PFSK-1 (cell line): ENCODE measurements at regions not wholly inside any gene's neighbourhood (a gene's known extent, or its start where the extent isn't known, plus 50 kb on each side); places are given as distances from the start of the nearest gene placed in this dataset.

Experiments
- POLR2AphosphoS5 ChIP-seq: IDR thresholded peaks from 2 replicates; pipeline ENCODE4 v1.6.1; 2012; ENCODE audit warnings: low read depth, mild to moderate bottlenecking, control low read depth, low read length, moderate library complexity
- SIN3A ChIP-seq: IDR thresholded peaks from 2 replicates; pipeline ENCODE4 v1.6.1; 2012; ENCODE audit warnings: mild to moderate bottlenecking, low read length, moderate library complexity, borderline replicate concordance; ENCODE audit not compliant: insufficient read depth
- TAF1 ChIP-seq: IDR thresholded peaks from 2 replicates; pipeline ENCODE4 v1.6.1; 2012; ENCODE audit warnings: low read length, control low read depth, borderline replicate concordance; ENCODE audit not compliant: insufficient read depth

DNA sequence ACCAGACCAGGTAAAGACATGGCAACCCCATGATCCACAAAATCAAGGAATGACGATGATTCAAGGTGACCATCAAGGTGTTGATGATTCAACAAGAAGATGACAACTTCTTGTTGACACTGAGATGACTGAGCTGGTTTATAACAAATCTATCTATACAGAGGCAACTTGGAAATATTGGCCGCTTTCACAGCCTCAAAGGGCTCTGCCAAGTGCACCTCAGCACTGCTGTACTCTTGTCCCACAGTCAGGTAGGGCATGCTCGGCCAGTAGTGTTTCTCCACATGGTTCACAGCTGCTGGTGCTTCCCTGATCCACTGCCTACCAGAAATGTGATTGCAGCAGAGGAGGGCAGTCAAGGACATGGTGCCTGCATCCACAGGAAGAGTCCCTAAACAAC, 125.2 kb upstream of the SYT6 start:
- TF ChIP-seq TAF1 (no peak), POLR2AphosphoS5 (no peak), SIN3A (no peak)
